HG02852 (cell line): ENCODE measurements at regions not wholly inside any gene's neighbourhood (a gene's known extent, or its start where the extent isn't known, plus 50 kb on each side); places are given as distances from the start of the nearest gene placed in this dataset.

Source experiments
- ATAC-seq: cut with Tn5 transposase; IDR thresholded peaks from one replicate; pipeline ENCODE4 v1.9.1; 2021; ENCODE audit warnings: mild to moderate bottlenecking, moderate library complexity; ENCODE audit not compliant: unreplicated experiment

- no peak for ATAC-seq
Observed at GRCh38 chr18:73653827-73654226, 493.8 kb downstream of the FBXO15 start.

DNA sequence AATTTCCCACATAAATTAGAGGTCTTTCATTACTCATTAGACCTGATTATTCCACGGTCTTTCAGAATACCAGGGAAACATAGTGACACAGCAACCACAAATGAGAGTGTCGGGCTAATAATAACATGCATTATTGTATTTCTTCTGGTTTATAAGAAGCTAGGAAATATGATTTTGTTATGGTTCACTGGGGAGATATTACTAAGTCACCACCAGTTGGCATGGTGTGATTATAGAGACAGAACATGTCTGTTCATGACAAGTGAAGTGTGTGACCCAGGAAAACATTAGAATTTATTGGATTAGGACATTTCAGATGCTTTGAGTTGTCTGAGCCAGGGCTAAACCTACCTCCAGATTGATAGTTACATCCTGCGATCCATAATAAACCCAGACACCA lies 494.4 kb downstream of the FBXO15 start:
- no peak for ATAC-seq

GRCh38 chr18:73647391-73647790 lies 500.2 kb downstream of the FBXO15 start:
- ATAC-seq: no peak

DNA sequence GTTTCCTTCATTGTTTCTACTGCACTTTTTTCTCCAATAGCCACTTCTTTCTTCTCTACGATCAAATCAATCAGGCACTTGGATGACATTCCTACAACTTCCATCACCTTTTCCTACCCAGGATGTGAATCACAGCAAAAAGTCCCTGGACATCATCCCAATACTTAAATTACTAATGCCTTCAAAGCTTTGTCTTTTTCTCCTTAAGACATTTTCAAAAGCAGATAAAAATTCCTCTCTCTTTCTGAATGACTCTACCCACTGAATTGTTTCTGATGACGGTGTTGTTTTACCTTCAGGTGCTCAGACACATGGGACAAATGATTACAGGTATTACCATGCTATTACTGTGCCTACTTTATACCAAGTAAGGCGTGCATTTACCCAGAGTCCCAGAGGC lies 500.9 kb downstream of the FBXO15 start:
- no peak for ATAC-seq

DNA sequence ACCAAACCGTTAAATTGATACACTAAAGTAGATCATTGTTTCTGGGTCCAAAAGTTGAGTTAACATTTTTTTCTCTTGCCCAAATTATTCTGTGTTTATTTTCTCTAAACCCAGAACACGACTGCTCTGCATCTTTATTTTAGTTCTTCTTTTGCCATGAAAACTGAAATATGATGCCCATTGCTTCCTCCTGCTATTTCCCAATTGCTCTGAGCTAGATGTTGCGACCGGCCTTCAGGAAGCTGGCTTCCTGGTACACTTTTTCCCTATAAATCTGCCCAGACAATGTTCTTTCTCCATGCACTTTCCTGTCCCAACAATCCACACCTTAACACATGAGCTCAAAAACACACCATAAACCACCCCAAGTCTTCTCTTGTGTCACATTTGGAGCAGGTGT lies 501.4 kb downstream of the FBXO15 start:
- ATAC-seq: no peak

GRCh38 chr18:73645160-73645715 lies 502.4 kb downstream of the FBXO15 start:
- ATAC-seq: no peak

DNA sequence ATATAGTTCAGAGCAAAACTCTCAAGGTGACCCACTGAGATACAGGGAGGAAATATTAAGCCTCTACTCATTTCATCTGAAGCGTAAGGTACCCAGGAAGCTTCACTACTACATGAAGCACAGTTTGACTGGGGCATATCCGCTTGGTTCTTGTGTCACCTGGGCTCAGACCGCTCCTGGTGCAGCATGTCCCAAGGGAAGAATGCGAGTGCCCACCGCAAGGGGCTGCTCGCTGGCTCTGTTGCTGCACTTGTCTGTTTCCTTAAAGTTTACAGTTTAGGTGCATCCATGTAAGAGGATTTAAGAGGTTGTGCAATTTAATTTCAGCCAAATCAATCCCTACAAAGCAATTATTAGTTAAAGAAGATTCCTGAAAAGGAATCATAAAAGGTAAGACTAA lies 507.8 kb downstream of the FBXO15 start:
- no peak for ATAC-seq

GRCh38 chr18:73638709-73639108 lies 508.9 kb downstream of the FBXO15 start:
- no peak for ATAC-seq

DNA sequence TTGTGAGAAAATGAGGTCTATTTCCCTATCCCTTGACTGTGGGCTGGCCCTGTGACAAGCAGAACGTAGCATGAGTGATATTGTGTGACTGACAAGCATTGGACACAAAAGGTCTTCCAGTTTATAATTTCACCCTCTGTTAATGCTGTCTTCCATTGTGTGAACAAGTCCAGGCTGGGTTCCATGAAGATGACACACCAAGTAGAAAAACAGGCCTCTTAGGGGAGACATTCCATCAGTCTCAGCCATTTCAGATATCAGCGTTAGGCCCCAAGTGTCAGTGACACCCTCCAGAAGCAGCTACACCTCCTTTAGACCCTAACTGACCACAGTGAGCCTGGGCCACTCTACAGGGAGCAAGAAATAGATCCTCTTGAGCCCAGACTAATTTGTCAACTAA lies 511.3 kb downstream of the FBXO15 start:
- ATAC-seq: no peak

DNA sequence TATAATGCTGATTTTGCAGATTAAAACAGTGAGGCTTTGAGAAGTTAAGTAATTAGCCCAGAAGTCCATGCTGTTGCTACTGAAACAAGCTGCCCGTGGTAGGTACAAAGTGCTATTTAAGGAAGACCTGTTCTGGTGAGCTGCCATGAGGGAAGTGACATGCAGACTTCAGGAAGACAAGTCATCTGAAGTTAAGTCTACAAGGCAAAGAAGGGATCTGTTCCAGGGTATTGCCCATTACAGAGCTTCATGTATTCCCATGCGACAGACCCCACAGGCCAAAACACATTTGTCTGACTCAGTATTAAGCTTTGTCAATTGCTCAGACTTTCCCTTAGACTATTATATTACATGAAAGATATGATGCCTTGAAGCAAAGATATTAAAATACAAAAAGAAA lies 520.8 kb downstream of the FBXO15 start:
- no peak for ATAC-seq

- no peak for ATAC-seq
Observed at GRCh38 chr18:73626221-73626620, 521.4 kb downstream of the FBXO15 start.

DNA sequence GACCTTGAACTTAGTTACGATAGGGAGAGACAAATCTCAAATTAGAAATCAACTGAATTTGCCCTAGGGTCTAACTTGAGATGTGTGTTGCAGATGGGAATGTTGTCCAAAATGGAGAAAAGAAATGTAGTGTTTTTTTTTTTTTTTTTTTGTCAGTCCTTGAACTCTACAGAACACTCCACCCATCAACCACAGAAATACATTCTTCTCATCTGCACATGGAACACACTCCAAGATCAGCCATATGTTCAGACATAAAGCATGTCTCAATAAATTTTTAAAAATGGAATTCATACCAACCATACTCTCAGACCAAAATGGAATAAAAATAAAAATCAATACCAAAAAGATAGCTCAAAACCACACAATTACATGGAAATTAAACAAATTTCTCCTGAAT lies 526.5 kb downstream of the FBXO15 start:
- ATAC-seq: no peak

DNA sequence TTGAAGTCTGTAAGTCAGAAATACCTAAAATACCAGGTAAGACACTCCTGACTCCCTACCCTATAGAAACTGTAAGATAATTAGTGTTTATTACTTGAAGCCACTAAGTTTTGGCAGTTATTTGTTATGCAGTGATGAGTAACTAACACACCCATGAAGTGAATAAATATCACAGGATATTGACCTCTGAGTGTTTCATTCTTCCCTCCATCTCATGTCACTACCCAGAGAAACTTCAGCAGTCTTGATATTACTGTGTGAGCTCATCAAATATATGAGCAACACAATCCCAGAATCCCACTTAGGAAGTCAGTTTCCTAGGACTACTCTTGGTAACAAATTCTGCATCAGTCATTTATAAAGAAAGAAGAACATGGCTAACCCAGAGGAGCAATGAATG lies 529.7 kb downstream of the FBXO15 start:
- ATAC-seq: no peak

- ATAC-seq: no peak
Observed at GRCh38 chr18:73615506-73615905, 532.1 kb downstream of the FBXO15 start.

GRCh38 chr18:73614812-73615211 lies 532.8 kb downstream of the FBXO15 start:
- ATAC-seq: no peak

- ATAC-seq: no peak
Observed at GRCh38 chr18:73613706-73614340, 533.8 kb downstream of the FBXO15 start.

- no peak for ATAC-seq
Observed at GRCh38 chr18:73597832-73598615, 549.6 kb downstream of the FBXO15 start.

- no peak for ATAC-seq
Observed at GRCh38 chr18:73594749-73595148, 552.9 kb downstream of the FBXO15 start.

- ATAC-seq: no peak
Observed at GRCh38 chr18:73593207-73593606, 554.4 kb downstream of the FBXO15 start.

DNA sequence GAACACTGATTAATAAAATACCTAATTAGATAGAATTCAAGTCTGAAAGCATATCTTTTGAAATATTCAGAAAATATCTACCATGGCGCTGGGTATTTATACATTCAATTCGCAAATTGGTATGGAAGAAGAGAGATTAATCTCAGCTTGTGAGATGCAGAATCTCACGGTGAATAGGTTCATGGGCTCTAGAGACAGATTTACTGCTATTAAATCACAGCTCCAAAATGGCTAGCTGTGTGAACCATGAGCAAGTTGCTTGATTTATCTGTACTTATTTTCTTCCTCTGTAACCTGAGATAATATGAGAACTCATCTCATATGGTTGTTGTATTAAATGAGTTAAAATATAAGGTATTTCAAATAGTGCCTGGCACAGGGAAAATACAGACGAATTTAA lies 556.7 kb downstream of the FBXO15 start:
- ATAC-seq: no peak

- ATAC-seq: no peak
Observed at GRCh38 chr18:73579698-73580097, 567.9 kb downstream of the FBXO15 start.

GRCh38 chr18:73577365-73577764 lies 570.3 kb downstream of the FBXO15 start:
- ATAC-seq: no peak
